Neural cell (in vitro differentiated cells): ENCODE measurements at regions not wholly inside any gene's neighbourhood (a gene's known extent, or its start where the extent isn't known, plus 50 kb on each side); places are given as distances from the start of the nearest gene placed in this dataset.

ENCODE experiments used
- RAD21 ChIP-seq: fragments of 450-650 bp; conservative IDR thresholded peaks from 2 replicates; pipeline ENCODE4 v1.6.1; 2014; ENCODE audit warnings: antibody characterized with exemption, mild to moderate bottlenecking, moderate library complexity
- REST ChIP-seq: IDR thresholded peaks from 2 replicates; pipeline ENCODE4 v1.6.1; 2012; ENCODE audit warnings: borderline replicate concordance

GRCh38 chr7:347001-347590, 57.1 kb downstream of the FOXL3 start:
- TF ChIP-seq RAD21 (no peak), REST (no peak)
